NCI-H526 (cell line): ENCODE measurements at regions not wholly inside any gene's neighbourhood (a gene's known extent, or its start where the extent isn't known, plus 50 kb on each side); places are given as distances from the start of the nearest gene placed in this dataset.
"Not testable (repeated sequence)": the region's sequence is repeated elsewhere in the genome, so short reads cannot be mapped to it uniquely, and the experiment has no call there.

Experiments used
- DNase-seq, 2 experiments: peaks; one replicate each; lab custom pipeline; 2025; lab: John Stamatoyannopoulos, UW

DNA sequence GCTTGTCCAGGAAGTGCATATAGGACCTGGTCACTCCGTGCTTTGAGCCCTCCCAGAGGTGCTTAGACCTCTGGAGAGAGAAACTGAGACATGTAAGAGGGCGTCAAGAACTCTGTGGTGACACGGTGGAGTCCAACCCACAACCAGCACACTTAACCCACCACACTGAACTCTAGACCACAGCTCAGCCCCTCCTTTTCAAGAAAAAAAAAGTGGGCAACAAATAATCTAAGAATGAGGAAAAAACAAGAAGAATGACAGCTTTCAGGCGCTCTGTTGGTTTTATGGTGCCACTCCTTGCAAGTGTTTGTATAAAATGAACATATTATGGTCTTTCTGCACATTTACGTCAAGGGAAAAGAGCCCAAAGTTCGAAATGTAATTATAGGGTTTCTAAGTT lies 50.2 kb upstream of the SNAPC3 start:
- no peak for DNase-seq

DNA sequence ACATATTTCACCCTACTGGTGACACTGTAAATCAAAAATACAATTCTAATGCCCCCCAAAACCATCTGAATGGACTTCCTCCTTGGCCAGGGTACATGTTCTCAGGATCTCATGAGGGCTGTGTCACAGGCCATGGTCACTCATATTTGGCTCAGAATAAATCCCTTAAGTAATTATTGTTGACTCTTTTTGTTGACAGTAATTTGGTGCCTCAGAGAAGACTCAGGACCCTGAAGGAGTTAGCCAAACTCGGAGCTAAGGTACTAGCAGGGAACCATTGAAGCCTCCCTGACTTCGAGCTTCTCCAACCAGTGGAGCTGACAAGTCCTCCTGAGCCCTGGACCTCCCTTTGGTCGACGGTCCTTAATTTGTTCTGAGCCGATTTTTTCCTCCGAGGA lies 51.2 kb upstream of the SNAPC3 start:
- no peak for DNase-seq

DNA sequence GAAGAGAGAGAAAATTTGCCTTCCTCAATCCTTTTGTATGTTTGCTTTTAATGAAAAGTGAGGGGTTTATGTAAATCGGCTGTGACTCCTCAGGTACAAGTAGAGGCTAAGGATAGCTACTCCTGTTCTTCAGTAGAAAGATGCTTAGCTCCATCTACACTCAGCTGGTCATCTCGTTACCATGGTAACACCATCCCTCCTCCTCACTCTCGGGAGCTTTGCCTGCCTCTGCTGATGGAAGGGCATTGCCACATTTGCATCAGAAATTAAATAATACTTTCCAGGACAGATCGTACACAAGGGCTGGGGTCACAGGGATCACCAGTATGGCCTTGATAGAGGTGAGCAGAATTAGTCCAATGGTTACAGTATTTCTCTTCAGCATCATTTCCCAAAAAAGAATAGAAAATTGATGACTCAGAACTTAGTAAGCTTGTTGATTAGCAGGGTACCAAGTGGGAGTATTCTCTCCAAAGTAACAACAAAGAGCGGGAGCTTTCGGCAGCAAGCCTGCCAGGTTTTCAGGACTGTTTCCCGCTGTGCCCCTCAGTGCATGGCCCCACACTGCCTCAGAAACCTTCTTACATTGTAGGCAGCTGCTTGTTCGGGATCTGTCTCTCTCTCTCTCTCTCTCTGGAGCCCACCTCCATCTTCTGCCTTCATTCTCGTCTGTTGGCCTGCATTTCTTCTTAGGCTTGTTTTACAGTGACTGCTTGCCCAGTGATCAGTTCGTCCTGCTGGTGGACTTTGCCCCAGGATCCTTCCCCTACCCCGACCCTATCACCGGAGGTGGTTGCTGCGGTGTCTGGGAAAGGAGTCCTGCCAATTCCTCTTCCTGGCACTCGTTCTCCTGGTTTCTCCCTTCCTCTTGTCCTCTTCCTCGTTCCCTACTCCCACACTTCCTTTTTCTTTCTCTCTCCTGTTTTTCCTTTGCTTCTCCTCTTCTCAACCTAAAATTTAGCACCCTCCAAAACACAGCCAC lies 51.9 kb upstream of the SNAPC3 start:
- peak in 1 of 2 experiments; percentile 23 for DNase-seq

DNA sequence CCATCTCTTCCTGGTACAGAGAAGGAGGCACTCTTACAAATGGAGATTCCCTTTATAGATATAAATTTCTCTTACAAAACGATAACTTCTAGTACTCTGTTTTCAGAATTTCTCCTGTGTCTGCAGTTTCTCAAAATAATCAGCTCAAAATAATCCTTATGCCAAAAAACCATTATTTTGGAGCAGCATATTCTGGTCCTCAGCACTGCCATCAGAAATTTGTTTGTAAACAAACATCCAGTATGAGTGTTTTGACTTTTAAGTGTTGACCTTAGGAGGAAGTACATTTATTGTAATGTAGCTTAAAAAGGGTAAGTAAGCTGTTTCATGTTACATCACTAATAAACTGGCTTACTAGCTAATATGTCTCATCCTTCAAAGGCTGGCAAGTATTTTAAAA lies 52.8 kb upstream of the SNAPC3 start:
- no peak for DNase-seq

DNA sequence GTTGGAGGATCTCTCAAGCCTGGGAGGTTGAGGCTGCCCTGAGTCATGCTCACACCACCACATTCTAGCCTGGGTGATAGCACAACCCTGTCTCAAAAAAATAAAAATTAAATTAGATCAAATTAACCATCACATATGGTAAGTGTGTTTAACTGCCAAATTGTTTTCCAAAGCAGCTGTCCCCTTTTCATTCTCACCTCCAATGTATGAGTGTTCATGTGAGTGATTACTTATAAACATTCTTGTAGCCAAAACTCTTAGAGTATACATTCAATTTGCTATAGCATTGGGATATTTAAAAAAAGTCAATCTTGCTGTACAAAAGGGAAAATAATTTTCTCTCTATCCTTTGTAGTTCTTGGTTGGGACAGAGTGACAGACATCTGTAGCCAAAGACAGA lies 53.4 kb upstream of the SNAPC3 start:
- DNase-seq, result no peak

DNA sequence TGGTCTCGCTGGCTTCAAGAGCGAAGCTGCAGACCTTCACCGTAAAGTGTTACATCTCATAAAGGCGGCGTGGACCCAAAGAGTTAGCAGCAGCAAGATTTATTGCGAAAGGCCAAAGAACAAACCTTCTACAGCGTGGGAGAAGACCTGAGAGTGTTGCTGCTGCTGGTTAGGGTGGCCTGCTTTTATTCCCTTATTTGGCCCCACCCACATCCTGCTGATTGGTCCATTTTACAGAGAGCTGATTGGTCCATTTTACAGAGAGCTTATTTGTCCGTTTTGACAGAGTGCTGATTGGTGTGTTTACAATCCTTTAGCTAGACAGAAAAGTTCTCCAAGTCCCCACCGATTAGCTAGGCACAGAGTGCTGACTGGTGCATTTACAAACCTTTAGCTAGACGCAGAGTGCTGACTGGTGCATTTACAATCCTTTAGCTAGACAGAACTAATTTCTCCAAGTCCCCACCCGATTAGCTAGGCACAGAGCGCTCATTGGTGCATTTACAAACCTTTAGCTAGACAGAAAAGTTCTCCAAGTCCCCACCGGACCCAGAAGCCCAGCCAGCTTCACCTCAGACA lies 57.6 kb upstream of the SNAPC3 start:
- not testable (repeated sequence) for DNase-seq

DNA sequence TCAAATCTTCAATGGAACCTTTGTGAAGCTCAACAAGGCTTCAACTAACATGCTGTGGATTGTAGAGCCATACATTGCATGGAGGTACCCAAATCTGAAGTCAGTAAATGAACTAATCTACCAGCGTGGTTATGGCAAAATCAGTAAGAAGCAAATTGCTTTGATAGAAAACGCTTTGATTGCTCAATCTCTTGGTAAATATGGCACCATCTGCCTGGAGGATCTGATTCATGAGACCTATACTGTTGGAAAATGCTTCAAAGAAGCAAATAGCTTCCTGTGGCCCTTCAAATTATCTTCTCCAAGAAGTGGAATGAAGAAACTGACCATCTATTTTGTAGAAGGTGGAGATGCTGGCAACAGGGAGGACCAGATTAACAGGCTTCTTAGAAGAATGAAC lies 54.7 kb upstream of the TTC39B start:
- no peak for DNase-seq

DNA sequence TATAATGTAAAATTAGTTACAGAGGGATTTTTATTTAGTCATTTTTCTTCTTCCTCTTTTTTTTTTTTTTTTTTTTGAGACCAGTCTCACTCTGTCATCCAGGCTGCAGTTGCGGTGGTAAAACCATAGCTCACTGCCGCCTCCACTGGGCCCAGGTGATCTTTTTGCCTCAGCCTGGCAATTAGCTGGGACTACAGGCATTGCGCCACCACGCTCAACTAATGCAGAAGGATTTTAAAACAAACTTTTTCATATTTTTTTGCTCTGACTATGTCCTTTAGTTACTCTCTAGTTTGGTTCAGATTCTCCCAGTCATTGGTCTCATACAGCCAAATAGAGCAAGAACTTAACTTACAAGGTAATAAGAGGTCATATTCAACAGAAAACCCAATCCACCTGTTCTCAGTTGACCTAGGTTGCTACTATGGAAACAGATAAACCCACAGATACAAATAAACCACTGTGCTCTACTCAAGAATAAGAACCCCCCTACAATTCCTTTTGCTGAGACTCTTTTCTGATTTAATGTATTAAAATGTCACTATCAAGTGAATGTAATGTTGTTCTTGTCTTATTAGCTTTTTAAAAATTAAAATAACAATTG lies 50.1 kb upstream of the TTC39B start:
- no peak for DNase-seq
